Epithelial cell of proximal tubule (primary cell): ENCODE measurements at regions not wholly inside any gene's neighbourhood (a gene's known extent, or its start where the extent isn't known, plus 50 kb on each side); places are given as distances from the start of the nearest gene placed in this dataset.

Source experiments
- DNase-seq: peaks from one replicate; pipeline ENCODE4 v3.0.0-alpha.2; 2011; ENCODE audit warnings: low read depth
- H3K4me3 ChIP-seq: 2 replicates; pipeline ENCODE4 v1.5.1; 2011; ENCODE audit warnings: low read depth, mild to moderate bottlenecking, low read length
- TF ChIP-seq, protein P1 (sequence below): conservative IDR thresholded peaks from 2 replicates; pipeline ENCODE4 v1.5.1; 2012; ENCODE audit warnings: low read depth, mild to moderate bottlenecking, low read length

- no peak overlapping the region for H3K4me3 ChIP-seq
- TF ChIP-seq, protein P1, sequence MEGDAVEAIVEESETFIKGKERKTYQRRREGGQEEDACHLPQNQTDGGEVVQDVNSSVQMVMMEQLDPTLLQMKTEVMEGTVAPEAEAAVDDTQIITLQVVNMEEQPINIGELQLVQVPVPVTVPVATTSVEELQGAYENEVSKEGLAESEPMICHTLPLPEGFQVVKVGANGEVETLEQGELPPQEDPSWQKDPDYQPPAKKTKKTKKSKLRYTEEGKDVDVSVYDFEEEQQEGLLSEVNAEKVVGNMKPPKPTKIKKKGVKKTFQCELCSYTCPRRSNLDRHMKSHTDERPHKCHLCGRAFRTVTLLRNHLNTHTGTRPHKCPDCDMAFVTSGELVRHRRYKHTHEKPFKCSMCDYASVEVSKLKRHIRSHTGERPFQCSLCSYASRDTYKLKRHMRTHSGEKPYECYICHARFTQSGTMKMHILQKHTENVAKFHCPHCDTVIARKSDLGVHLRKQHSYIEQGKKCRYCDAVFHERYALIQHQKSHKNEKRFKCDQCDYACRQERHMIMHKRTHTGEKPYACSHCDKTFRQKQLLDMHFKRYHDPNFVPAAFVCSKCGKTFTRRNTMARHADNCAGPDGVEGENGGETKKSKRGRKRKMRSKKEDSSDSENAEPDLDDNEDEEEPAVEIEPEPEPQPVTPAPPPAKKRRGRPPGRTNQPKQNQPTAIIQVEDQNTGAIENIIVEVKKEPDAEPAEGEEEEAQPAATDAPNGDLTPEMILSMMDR, result no peak
- no peak for DNase-seq
These were observed 383.2 kb upstream of the FLRT2 start for GRCh38 chr14:85146779-85147178.

GRCh38 chr14:85150166-85150565, 379.8 kb upstream of the FLRT2 start:
- TF ChIP-seq, protein P1, result no peak
- no peak for DNase-seq
- H3K4me3 ChIP-seq, result no peak overlapping the region

GRCh38 chr14:85154714-85155113, 375.2 kb upstream of the FLRT2 start:
- no peak for DNase-seq
- TF ChIP-seq, protein P1, result no peak
- no peak overlapping the region for H3K4me3 ChIP-seq

GRCh38 chr14:85156319-85156718, 373.6 kb upstream of the FLRT2 start:
- H3K4me3 ChIP-seq, result no peak overlapping the region
- no peak for DNase-seq
- TF ChIP-seq, protein P1, result no peak

GRCh38 chr14:85159726-85160125, 370.2 kb upstream of the FLRT2 start:
- TF ChIP-seq, protein P1, result no peak
- no peak overlapping the region for H3K4me3 ChIP-seq
- no peak for DNase-seq

DNA sequence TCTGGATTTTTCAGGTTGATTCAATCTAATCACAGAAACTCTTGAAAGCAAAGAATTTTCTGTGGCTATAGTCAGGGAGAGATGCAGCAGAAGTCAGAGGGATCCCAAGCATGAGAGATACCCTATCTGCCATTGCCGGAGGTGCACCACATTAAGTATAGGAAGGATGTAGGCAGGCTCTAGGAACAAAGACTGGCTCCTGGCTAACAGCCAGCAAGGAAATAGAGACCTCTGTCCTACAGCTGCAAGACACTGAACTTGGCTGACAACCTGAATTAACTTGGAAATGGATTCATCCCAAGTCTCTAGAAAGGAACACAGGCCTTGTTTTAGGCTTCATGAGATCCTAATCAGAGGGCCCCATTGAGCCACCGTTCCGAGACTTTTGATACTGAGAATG, 364.9 kb upstream of the FLRT2 start:
- TF ChIP-seq, protein P1, result no peak
- DNase-seq, result no peak
- H3K4me3 ChIP-seq, result no peak overlapping the region

- TF ChIP-seq, protein P1, result no peak
- no peak for DNase-seq
- H3K4me3 ChIP-seq, result no peak overlapping the region
These were observed 360.6 kb upstream of the FLRT2 start for GRCh38 chr14:85169381-85169780.
